HepG2 (cell line): ENCODE measurements at regions not wholly inside any gene's neighbourhood (a gene's known extent, or its start where the extent isn't known, plus 50 kb on each side); places are given as distances from the start of the nearest gene placed in this dataset.

Experiments
- ATAC-seq: fragments of 200-7000 bp; cut with Tn5 transposase; 3 replicates; pipeline ENCODE4 v1.9.1; 2020; ENCODE audit warnings: mild to moderate bottlenecking, moderate library complexity
- BruUV-seq: library from RNA; stranded (reverse); fragments of 400-500 nt; replicated peaks from 2 replicates; lab custom pipeline; 2021; lab: Mats Ljungman, UMichigan
- CTCF ChIA-PET: fragments of 300-600 bp; formaldehyde crosslinking; extraction: SDS; loops from one replicate; lab custom pipeline; 2021; ENCODE audit warnings: low total read pairs, inconsistent platforms, low intra/inter-chr PET ratio; lab: Yijun Ruan, JAX
- POLR2A ChIA-PET: fragments of 350-600 bp; sonication (Branson Sonifier 250); formaldehyde crosslinking; loops from one replicate; lab custom pipeline; 2020; ENCODE audit warnings: antibody characterized with exemption, inconsistent platforms; lab: Yijun Ruan, JAX
- DNase-seq: peaks from one replicate; pipeline ENCODE4 v3.0.0-alpha.2; 2015; ENCODE audit warnings: low spot score
- FAIRE-seq: peaks from 3 replicates; lab custom pipeline; 2011; peaks lifted over from hg19 to GRCh38; lab: Jason Lieb, UNC
- H2AFZ ChIP-seq: one replicate; pipeline ENCODE4 v1.6.1; 2011; ENCODE audit warnings: low read length, inconsistent platforms
- H3K27ac ChIP-seq: fragments of 300-600 bp; 3 replicates; pipeline ENCODE4 v1.8.0; 2011; ENCODE audit warnings: mixed run types, mild to moderate bottlenecking, mixed read lengths, low read length, inconsistent platforms; ENCODE audit not compliant: insufficient read depth; ENCODE audit errors: extremely low read length
- H3K27me3 ChIP-seq, 2 experiments: fragments of 200-600 bp in 1 of 2; 2 replicates in 1 of 2; 3 replicates in 1 of 2; pipeline versions ENCODE4 v1.6.0 to v1.8.0; 2011; ENCODE audit warnings: low read length in 2 of 2, mild to moderate bottlenecking in 2 of 2, moderate library complexity in 2 of 2, inconsistent platforms in 1 of 2; ENCODE audit not compliant: insufficient read depth in 2 of 2, control insufficient read depth in 1 of 2
- H3K36me3 ChIP-seq, 2 experiments: fragments of 200-600 bp in 1 of 2; replicated peaks in 1 of 2; 2 replicates in 1 of 2; 3 replicates in 1 of 2; pipeline versions ENCODE4 v1.5.1 to v1.8.0; 2011; ENCODE audit warnings: low read length in 2 of 2, inconsistent platforms in 1 of 2; ENCODE audit not compliant: insufficient read depth in 2 of 2, control insufficient read depth in 1 of 2
- H3K4me1 ChIP-seq: 2 replicates; pipeline ENCODE4 v1.5.1; 2012; ENCODE audit warnings: low read length, inconsistent platforms; ENCODE audit not compliant: insufficient read depth
- H3K4me2 ChIP-seq: 2 replicates; pipeline ENCODE4 v1.6.0; 2011; ENCODE audit warnings: low read depth, low read length, inconsistent platforms
- H3K4me3 ChIP-seq, 3 experiments: fragments of 200-600 bp in 1 of 3; sonication (generic), shearing (Covaris generic) in 1 of 3; replicated peaks in 1 of 3; 2 replicates each; pipeline ENCODE4 v1.5.1; 2011 to 2016; ENCODE audit warnings: low read length in 3 of 3, inconsistent platforms in 2 of 3, low read depth in 2 of 3, mild to moderate bottlenecking in 2 of 3, control low read depth in 1 of 3, mixed read lengths in 1 of 3; ENCODE audit not compliant: insufficient read depth in 1 of 3
- H3K79me2 ChIP-seq: one replicate; pipeline ENCODE4 v1.6.1; 2011; ENCODE audit warnings: low read length, inconsistent platforms; ENCODE audit not compliant: insufficient read depth
- H3K9ac ChIP-seq: 2 replicates; pipeline ENCODE4 v1.6.0; 2011; ENCODE audit warnings: mild to moderate bottlenecking, low read depth, low read length, inconsistent platforms; ENCODE audit not compliant: insufficient read depth
- H3K9me3 ChIP-seq: 2 replicates; pipeline ENCODE4 v1.5.1; 2012; ENCODE audit warnings: mild to moderate bottlenecking, low read length
- H4K20me1 ChIP-seq: 2 replicates; pipeline ENCODE4 v1.6.0; 2011; ENCODE audit warnings: inconsistent platforms, mild to moderate bottlenecking, low read length, moderate library complexity; ENCODE audit not compliant: insufficient read depth
- AGO1 ChIP-seq: fragments of 200-400 bp; formaldehyde crosslinking; IDR thresholded peaks from 2 replicates; pipeline ENCODE4 v1.6.1; 2017; ENCODE audit warnings: mild to moderate bottlenecking, low read depth, low read length, moderate library complexity; ENCODE audit not compliant: poor library complexity, severe bottlenecking
- ATF7 ChIP-seq, 2 experiments: fragments of 450-650 bp in 1 of 2; sonication (generic) in 1 of 2; formaldehyde crosslinking in 1 of 2; IDR thresholded peaks; 2 replicates each; pipeline versions ENCODE4 v1.4.0 to v1.6.1; 2016 to 2020; ENCODE audit warnings: antibody characterized with exemption in 1 of 2, mild to moderate bottlenecking in 1 of 2, missing genetic modification reagents in 1 of 2
- EEA1 ChIP-seq: sonication (generic); formaldehyde crosslinking; IDR thresholded peaks from 2 replicates; pipeline ENCODE4 v1.5.1; 2020; ENCODE audit warnings: mild to moderate bottlenecking, missing genetic modification reagents, borderline replicate concordance
- HMG20B ChIP-seq: conservative IDR thresholded peaks from 2 replicates; pipeline ENCODE4 v1.6.1; 2016; ENCODE audit warnings: missing genetic modification reagents, missing compliant biosample characterization
- NAIF1 ChIP-seq: sonication (generic); formaldehyde crosslinking; IDR thresholded peaks from 2 replicates; pipeline ENCODE4 v1.5.0; 2020; ENCODE audit warnings: mild to moderate bottlenecking, missing genetic modification reagents, borderline replicate concordance
- NFE2L1 ChIP-seq: sonication (generic); formaldehyde crosslinking; IDR thresholded peaks from 2 replicates; pipeline ENCODE4 v1.4.0; 2020; ENCODE audit warnings: missing genetic modification reagents, mild to moderate bottlenecking, borderline replicate concordance
- SOX6 ChIP-seq, 2 experiments: fragments of 450-650 bp in 1 of 2; sonication (generic) in 1 of 2; formaldehyde crosslinking in 1 of 2; IDR thresholded peaks; 2 replicates each; pipeline versions ENCODE4 v1.4.0 to v1.6.1; 2017 to 2020; ENCODE audit warnings: antibody characterized with exemption in 1 of 2, mild to moderate bottlenecking in 1 of 2, missing genetic modification reagents in 1 of 2
- SRSF4 ChIP-seq: fragments of 200-400 bp; formaldehyde crosslinking; IDR thresholded peaks from one replicate; pipeline ENCODE4 v1.6.1; 2018; ENCODE audit warnings: mild to moderate bottlenecking, low read depth, low read length, moderate library complexity; ENCODE audit not compliant: poor library complexity, severe bottlenecking
- ZNF556 ChIP-seq: sonication (generic); formaldehyde crosslinking; IDR thresholded peaks from 2 replicates; pipeline ENCODE4 v1.4.0; 2020; ENCODE audit warnings: mild to moderate bottlenecking, missing genetic modification reagents, borderline replicate concordance
- WGBS: methylation state at CpG from one replicate; pipeline ENCODE4 v1.1.6; 2017; ENCODE audit warnings: low lambda C conversion rate; 5-methylcytosine and 5-hydroxymethylcytosine counted together
- in situ Hi-C: cut with HindIII; loops from 2 replicates; pipeline ENCODE4 v1.10.0; 2017; ENCODE audit warnings: low pct_unique_long_range_greater_than_20kb; ENCODE audit not compliant: extremely low pct_ligation_motif_present
- intact Hi-C: fragments of 100-400 bp; cut with micrococcal nuclease; formaldehyde crosslinking; loops from one replicate; pipeline ENCODE4 v1.10.0; 2022; ENCODE audit not compliant: unreplicated experiment

DNA sequence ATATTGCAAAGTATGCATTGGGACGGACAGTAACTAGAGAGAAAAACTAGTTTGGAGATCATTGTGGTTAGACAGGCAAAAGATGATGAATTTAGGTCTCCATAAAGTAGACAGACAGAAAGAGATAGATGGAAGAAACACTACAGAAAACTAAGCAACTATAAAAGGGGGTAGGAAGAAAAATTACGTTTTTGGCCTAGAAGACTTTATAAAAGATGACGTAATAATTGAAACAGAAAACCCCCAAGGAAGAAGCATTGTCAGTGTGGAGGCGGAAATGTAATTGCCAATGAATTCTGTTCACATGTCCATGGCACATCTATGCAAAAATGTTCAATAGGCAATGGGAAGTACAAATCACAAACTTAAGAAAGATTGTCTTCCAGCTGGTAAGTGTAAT, 1211.5 kb upstream of the ZEB2 start:
- Histone ChIP-seq H3K27me3 (no peaks in the 10 kb centered on the region), H3K79me2 (no peaks in the 10 kb centered on the region), H3K9ac (no peak overlapping the region), H2AFZ (no peak overlapping the region), H3K27ac (no peak overlapping the region), H3K4me3 (no peak overlapping the region), H3K4me2 (no peak overlapping the region), H3K4me1 (peaks cover 25% of the 10 kb centered on the region), H3K36me3 (no peaks in the 10 kb centered on the region), H3K9me3 (no peaks in the 10 kb centered on the region), H4K20me1 (no peaks in the 10 kb centered on the region)
- no TSS peak for BruUV-seq
- ATAC-seq (no peak), FAIRE-seq (no peak), DNase-seq (no peak)
- CTCF ChIA-PET: no interaction called here
- TF ChIP-seq NAIF1 (CRISPR knock-in tag): no peak
- peak; percentile 73; the same call in 1 of the 2 replicates for TF ChIP-seq ATF7 (IDR thresholded peaks at IDR 0.05)
- TF ChIP-seq ATF7 (CRISPR knock-in tag; IDR thresholded peaks at IDR 0.05): no peak
- WGBS: 79% methylated on average over 4 of the region's 4 CpGs
- POLR2A ChIA-PET: no interaction called here
- intact Hi-C loops: no loop called here
- in situ Hi-C loops: no loop called here

DNA sequence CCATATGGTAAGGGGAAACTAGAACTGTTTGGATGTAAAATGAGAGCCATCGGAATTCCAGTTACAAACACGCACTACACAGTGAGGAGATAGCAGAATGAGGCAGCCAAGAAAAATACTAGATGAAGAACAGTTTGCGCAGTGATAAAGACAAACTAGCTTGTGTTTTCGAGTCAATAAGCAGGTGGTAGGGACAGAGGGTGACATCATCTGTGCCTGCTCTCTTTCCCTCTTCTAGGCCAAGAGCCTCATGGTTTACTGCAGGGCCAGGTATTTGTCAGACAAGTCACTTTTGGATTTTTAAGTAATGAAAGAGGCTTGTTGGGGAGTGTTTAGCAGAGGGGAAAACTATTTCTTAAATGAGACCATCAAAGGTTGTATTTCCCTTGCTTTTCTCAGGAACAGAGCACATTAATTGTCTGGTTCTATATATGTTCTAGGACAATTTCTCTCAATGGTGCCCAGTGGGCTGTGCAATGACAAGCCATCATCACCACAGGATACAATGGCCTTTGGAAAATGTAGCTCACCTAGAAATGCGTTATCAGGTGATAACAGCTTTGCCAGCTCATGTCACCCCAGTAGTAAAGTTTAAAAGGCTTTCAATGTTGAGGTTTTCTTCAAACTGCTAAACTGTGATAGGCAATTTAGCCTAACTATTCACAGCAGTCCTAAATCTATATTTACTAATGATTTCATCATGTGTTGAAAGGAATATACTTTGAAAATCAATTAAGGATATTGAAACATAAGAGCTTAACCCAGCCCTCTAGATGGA, 1210.3 kb upstream of the ZEB2 start:
- no peak for DNase-seq
- peaks cover 25% of the 10 kb centered on the region for H3K4me1 ChIP-seq
- ChIA-PET POLR2A (interaction anchor here (0.6 to 0.8 kb wide), 2 partner anchors 22 to 712 kb away, joined by 3 to 4 read pairs; no protein-coding TSS in a partner anchor), CTCF (no interaction called here)
- peak overlapping the region; percentile 18; the same call in 1 of the 2 replicates for H3K4me2 ChIP-seq
- BruUV-seq: no TSS peak
- no peak for FAIRE-seq
- intact Hi-C loops (no loop called here), in situ Hi-C loops (no loop called here)
- no peaks in the 10 kb centered on the region for H3K36me3 ChIP-seq
- H3K27me3 ChIP-seq: no peaks in the 10 kb centered on the region
- ATAC-seq: no peak
- H3K79me2 ChIP-seq: no peaks in the 10 kb centered on the region
- H4K20me1 ChIP-seq: no peaks in the 10 kb centered on the region
- TF ChIP-seq EEA1 (no peak), SOX6 (IDR thresholded peaks at IDR 0.05) (no peak), SOX6 (CRISPR knock-in tag; IDR thresholded peaks at IDR 0.05) (0 out of 2 replicates have a peak, but pooled peaks have one; percentile 4), AGO1 (no peak), ZNF556 (no peak), NFE2L1 (CRISPR knock-in tag) (no peak), SRSF4 (no peak), HMG20B (CRISPR knock-in tag) (no peak)
- 68% methylated on average over 5 of the region's 5 CpGs for WGBS
- H3K27ac ChIP-seq: no peak overlapping the region
- no peaks in the 10 kb centered on the region for H3K9me3 ChIP-seq
- H3K9ac ChIP-seq: no peak overlapping the region
- no peak overlapping the region for H3K4me3 ChIP-seq
- peak overlapping the region; percentile 56 for H2AFZ ChIP-seq
